ENCODE measurements at regions not wholly inside any gene's neighbourhood (a gene's known extent, or its start where the extent isn't known, plus 50 kb on each side); places are given as distances from the start of the nearest gene placed in this dataset.

GRCh38 chr6:4677011-4677750 is 99.0 kb upstream of the CDYL start:
- no peaks in the 10 kb centered on the region for H3K9me3 ChIP-seq (ENCODE audit: control insufficient read depth, insufficient read depth, low read length)
- H3K4me1 ChIP-seq (ENCODE audit: control insufficient read depth, insufficient read depth, low read length), result no peaks in the 10 kb centered on the region
- no peak overlapping the region for H3K9ac ChIP-seq (ENCODE audit: low read depth, low read length)
- H3K27ac ChIP-seq (ENCODE audit: low read depth, low read length), result no peak overlapping the region
- no peaks in the 10 kb centered on the region for H3K27me3 ChIP-seq (ENCODE audit: control insufficient read depth, insufficient read depth, low read length)
- H3K4me3 ChIP-seq (ENCODE audit: low read depth, low read length), result no peak overlapping the region
- no peaks in the 10 kb centered on the region for H3K36me3 ChIP-seq (ENCODE audit: control insufficient read depth, insufficient read depth, low read length)

GRCh38 chr6:4676016-4676415 is 100.2 kb upstream of the CDYL start:
- Histone ChIP-seq H3K9ac (ENCODE audit: low read depth, low read length) (no peak overlapping the region), H3K4me1 (ENCODE audit: control insufficient read depth, insufficient read depth, low read length) (no peaks in the 10 kb centered on the region), H3K27ac (ENCODE audit: low read depth, low read length) (no peak overlapping the region), H3K4me3 (ENCODE audit: low read depth, low read length) (no peak overlapping the region), H3K27me3 (ENCODE audit: control insufficient read depth, insufficient read depth, low read length) (no peaks in the 10 kb centered on the region), H3K36me3 (ENCODE audit: control insufficient read depth, insufficient read depth, low read length) (no peaks in the 10 kb centered on the region), H3K9me3 (ENCODE audit: control insufficient read depth, insufficient read depth, low read length) (no peaks in the 10 kb centered on the region)

- Histone ChIP-seq H3K9ac (ENCODE audit: low read depth, low read length) (no peak overlapping the region), H3K4me3 (ENCODE audit: low read depth, low read length) (no peak overlapping the region), H3K4me1 (ENCODE audit: control insufficient read depth, insufficient read depth, low read length) (no peaks in the 10 kb centered on the region), H3K9me3 (ENCODE audit: control insufficient read depth, insufficient read depth, low read length) (no peaks in the 10 kb centered on the region), H3K36me3 (ENCODE audit: control insufficient read depth, insufficient read depth, low read length) (no peaks in the 10 kb centered on the region), H3K27me3 (ENCODE audit: control insufficient read depth, insufficient read depth, low read length) (no peaks in the 10 kb centered on the region), H3K27ac (ENCODE audit: low read depth, low read length) (no peak overlapping the region)
Measured at GRCh38 chr6:4675121-4675520, 101.1 kb upstream of the CDYL start.

- Histone ChIP-seq H3K9ac (ENCODE audit: low read depth, low read length) (no peak overlapping the region), H3K36me3 (ENCODE audit: control insufficient read depth, insufficient read depth, low read length) (no peaks in the 10 kb centered on the region), H3K27me3 (ENCODE audit: control insufficient read depth, insufficient read depth, low read length) (no peaks in the 10 kb centered on the region), H3K9me3 (ENCODE audit: control insufficient read depth, insufficient read depth, low read length) (no peaks in the 10 kb centered on the region), H3K27ac (ENCODE audit: low read depth, low read length) (no peak overlapping the region), H3K4me3 (ENCODE audit: low read depth, low read length) (no peak overlapping the region), H3K4me1 (ENCODE audit: control insufficient read depth, insufficient read depth, low read length) (no peaks in the 10 kb centered on the region)
Measured at GRCh38 chr6:4673861-4674260, 102.3 kb upstream of the CDYL start.

- H3K4me1 ChIP-seq (ENCODE audit: control insufficient read depth, insufficient read depth, low read length), result peaks cover 8% of the 10 kb centered on the region
- no peak overlapping the region for H3K27ac ChIP-seq (ENCODE audit: low read depth, low read length)
- H3K36me3 ChIP-seq (ENCODE audit: control insufficient read depth, insufficient read depth, low read length), result no peaks in the 10 kb centered on the region
- no peaks in the 10 kb centered on the region for H3K9me3 ChIP-seq (ENCODE audit: control insufficient read depth, insufficient read depth, low read length)
- no peak overlapping the region for H3K4me3 ChIP-seq (ENCODE audit: low read depth, low read length)
- no peak overlapping the region for H3K9ac ChIP-seq (ENCODE audit: low read depth, low read length)
- H3K27me3 ChIP-seq (ENCODE audit: control insufficient read depth, insufficient read depth, low read length), result no peaks in the 10 kb centered on the region
Measured at GRCh38 chr6:4672772-4673171, 103.4 kb upstream of the CDYL start.

- Histone ChIP-seq H3K9ac (ENCODE audit: low read depth, low read length) (no peak overlapping the region), H3K36me3 (ENCODE audit: control insufficient read depth, insufficient read depth, low read length) (no peaks in the 10 kb centered on the region), H3K9me3 (ENCODE audit: control insufficient read depth, insufficient read depth, low read length) (no peaks in the 10 kb centered on the region), H3K27ac (ENCODE audit: low read depth, low read length) (no peak overlapping the region), H3K4me1 (ENCODE audit: control insufficient read depth, insufficient read depth, low read length) (peaks cover 11% of the 10 kb centered on the region), H3K4me3 (ENCODE audit: low read depth, low read length) (no peak overlapping the region), H3K27me3 (ENCODE audit: control insufficient read depth, insufficient read depth, low read length) (no peaks in the 10 kb centered on the region)
Measured at GRCh38 chr6:4671587-4672115, 104.6 kb upstream of the CDYL start.

GRCh38 chr6:4670824-4671409 is 105.3 kb upstream of the CDYL start:
- no peaks in the 10 kb centered on the region for H3K27me3 ChIP-seq (ENCODE audit: control insufficient read depth, insufficient read depth, low read length)
- H3K4me3 ChIP-seq (ENCODE audit: low read depth, low read length), result no peak overlapping the region
- no peak overlapping the region for H3K9ac ChIP-seq (ENCODE audit: low read depth, low read length)
- no peak overlapping the region for H3K27ac ChIP-seq (ENCODE audit: low read depth, low read length)
- H3K9me3 ChIP-seq (ENCODE audit: control insufficient read depth, insufficient read depth, low read length), result no peaks in the 10 kb centered on the region
- peaks cover 11% of the 10 kb centered on the region for H3K4me1 ChIP-seq (ENCODE audit: control insufficient read depth, insufficient read depth, low read length)
- no peaks in the 10 kb centered on the region for H3K36me3 ChIP-seq (ENCODE audit: control insufficient read depth, insufficient read depth, low read length)

- Histone ChIP-seq H3K4me1 (ENCODE audit: control insufficient read depth, insufficient read depth, low read length) (peaks cover 11% of the 10 kb centered on the region), H3K36me3 (ENCODE audit: control insufficient read depth, insufficient read depth, low read length) (no peaks in the 10 kb centered on the region), H3K9ac (ENCODE audit: low read depth, low read length) (no peak overlapping the region), H3K4me3 (ENCODE audit: low read depth, low read length) (no peak overlapping the region), H3K27ac (ENCODE audit: low read depth, low read length) (no peak overlapping the region), H3K9me3 (ENCODE audit: control insufficient read depth, insufficient read depth, low read length) (no peaks in the 10 kb centered on the region), H3K27me3 (ENCODE audit: control insufficient read depth, insufficient read depth, low read length) (no peaks in the 10 kb centered on the region)
Measured at GRCh38 chr6:4670290-4670689, 105.9 kb upstream of the CDYL start.

- H3K4me3 ChIP-seq (ENCODE audit: low read depth, low read length), result no peak overlapping the region
- no peaks in the 10 kb centered on the region for H3K9me3 ChIP-seq (ENCODE audit: control insufficient read depth, insufficient read depth, low read length)
- H3K9ac ChIP-seq (ENCODE audit: low read depth, low read length), result no peak overlapping the region
- H3K27me3 ChIP-seq (ENCODE audit: control insufficient read depth, insufficient read depth, low read length), result no peaks in the 10 kb centered on the region
- peaks cover 11% of the 10 kb centered on the region for H3K4me1 ChIP-seq (ENCODE audit: control insufficient read depth, insufficient read depth, low read length)
- H3K36me3 ChIP-seq (ENCODE audit: control insufficient read depth, insufficient read depth, low read length), result no peaks in the 10 kb centered on the region
- H3K27ac ChIP-seq (ENCODE audit: low read depth, low read length), result no peak overlapping the region
Measured at GRCh38 chr6:4668271-4669179, 107.7 kb upstream of the CDYL start.

- no peaks in the 10 kb centered on the region for H3K27me3 ChIP-seq (ENCODE audit: control insufficient read depth, insufficient read depth, low read length)
Measured at GRCh38 chr6:4667591-4667990, 108.6 kb upstream of the CDYL start.

More at GRCh38 chr6:4667591-4667990, 108.6 kb upstream of the CDYL start:
- H3K9ac ChIP-seq (ENCODE audit: low read depth, low read length), result no peak overlapping the region
- H3K4me1 ChIP-seq (ENCODE audit: control insufficient read depth, insufficient read depth, low read length), result peaks cover 11% of the 10 kb centered on the region
- no peaks in the 10 kb centered on the region for H3K9me3 ChIP-seq (ENCODE audit: control insufficient read depth, insufficient read depth, low read length)
- H3K27ac ChIP-seq (ENCODE audit: low read depth, low read length), result no peak overlapping the region
- no peaks in the 10 kb centered on the region for H3K36me3 ChIP-seq (ENCODE audit: control insufficient read depth, insufficient read depth, low read length)
- no peak overlapping the region for H3K4me3 ChIP-seq (ENCODE audit: low read depth, low read length)
